ENCODE measurements at regions not wholly inside any gene's neighbourhood (a gene's known extent, or its start where the extent isn't known, plus 50 kb on each side); places are given as distances from the start of the nearest gene placed in this dataset.

- Mint-ChIP-seq H3K4me3 (ENCODE audit: unreplicated experiment) (no peak overlapping the region), H3K36me3 (ENCODE audit: low read depth, unreplicated experiment) (no peaks in the 10 kb centered on the region), H3K27ac (ENCODE audit: unreplicated experiment) (no peak overlapping the region), H3K9me3 (ENCODE audit: unreplicated experiment) (no peaks in the 10 kb centered on the region), H3K27me3 (ENCODE audit: low read depth, unreplicated experiment) (no peaks in the 10 kb centered on the region), H3K4me1 (ENCODE audit: low read depth, unreplicated experiment) (no peaks in the 10 kb centered on the region)
- FAIRE-seq (no peak), DNase-seq (ENCODE audit: low read depth) (no peak)
- Histone ChIP-seq H3K27me3 (ENCODE audit: insufficient read depth, low read length) (no peaks in the 10 kb centered on the region), H3K36me3 (ENCODE audit: insufficient read depth, low read length) (no peaks in the 10 kb centered on the region), H4K20me1 (ENCODE audit: insufficient read depth, low read length) (no peaks in the 10 kb centered on the region), H3K27ac (ENCODE audit: low read depth, low read length) (no peak overlapping the region), H2AFZ (ENCODE audit: low read depth, low read length) (no peak overlapping the region), H3K4me1 (ENCODE audit: insufficient read depth, low read length) (no peaks in the 10 kb centered on the region), H3K9ac (ENCODE audit: low read length) (no peak overlapping the region), H3K4me3 (ENCODE audit: insufficient read depth, low read depth, low read length) (no peak overlapping the region), H3K9me3 (ENCODE audit: insufficient read depth, low read depth, low read length) (no peaks in the 10 kb centered on the region), H3K79me2 (ENCODE audit: insufficient read depth, low read length) (no peaks in the 10 kb centered on the region), H3K4me2 (ENCODE audit: low read length) (no peak overlapping the region)
- TF ChIP-seq EZH2 (IDR thresholded peaks at IDR 0.05; ENCODE audit: insufficient read depth, low read length) (no peak), CTCF (IDR thresholded peaks at IDR 0.05; ENCODE audit: insufficient read depth, low read depth, low read length) (no peak)
Measured at GRCh38 chr3:168973206-168973605, 690.3 kb downstream of the MECOM start.

- no peak overlapping the region for H3K4me3 Mint-ChIP-seq (ENCODE audit: unreplicated experiment)
- Histone ChIP-seq H3K36me3 (ENCODE audit: insufficient read depth, low read length) (no peaks in the 10 kb centered on the region), H3K4me2 (ENCODE audit: low read length) (no peak overlapping the region), H3K9me3 (ENCODE audit: insufficient read depth, low read depth, low read length) (no peaks in the 10 kb centered on the region), H3K27me3 (ENCODE audit: insufficient read depth, low read length) (no peaks in the 10 kb centered on the region), H2AFZ (ENCODE audit: low read depth, low read length) (no peak overlapping the region), H3K27ac (ENCODE audit: low read depth, low read length) (no peak overlapping the region), H3K4me3 (ENCODE audit: insufficient read depth, low read depth, low read length) (no peak overlapping the region), H3K4me1 (ENCODE audit: insufficient read depth, low read length) (no peaks in the 10 kb centered on the region), H3K79me2 (ENCODE audit: insufficient read depth, low read length) (no peaks in the 10 kb centered on the region), H3K9ac (ENCODE audit: low read length) (no peak overlapping the region), H4K20me1 (ENCODE audit: insufficient read depth, low read length) (no peaks in the 10 kb centered on the region)
- no peaks in the 10 kb centered on the region for H3K27me3 Mint-ChIP-seq (ENCODE audit: low read depth, unreplicated experiment)
- H3K9me3 Mint-ChIP-seq (ENCODE audit: unreplicated experiment) = no peaks in the 10 kb centered on the region
- no peak for FAIRE-seq
- TF ChIP-seq CTCF (IDR thresholded peaks at IDR 0.05; ENCODE audit: insufficient read depth, low read depth, low read length) = no peak
- TF ChIP-seq EZH2 (IDR thresholded peaks at IDR 0.05; ENCODE audit: insufficient read depth, low read length) = no peak
- no peak for DNase-seq (ENCODE audit: low read depth)
- no peaks in the 10 kb centered on the region for H3K4me1 Mint-ChIP-seq (ENCODE audit: low read depth, unreplicated experiment)
- no peak overlapping the region for H3K27ac Mint-ChIP-seq (ENCODE audit: unreplicated experiment)
- no peaks in the 10 kb centered on the region for H3K36me3 Mint-ChIP-seq (ENCODE audit: low read depth, unreplicated experiment)
Measured at GRCh38 chr3:168968609-168969008, 694.9 kb downstream of the MECOM start.

- no peak overlapping the region for H3K9ac ChIP-seq (ENCODE audit: low read length)
- no peak overlapping the region for H3K27ac ChIP-seq (ENCODE audit: low read depth, low read length)
- TF ChIP-seq CTCF (IDR thresholded peaks at IDR 0.05; ENCODE audit: insufficient read depth, low read depth, low read length) (no peak), EZH2 (IDR thresholded peaks at IDR 0.05; ENCODE audit: insufficient read depth, low read length) (no peak)
- H3K4me1 ChIP-seq (ENCODE audit: insufficient read depth, low read length) = no peaks in the 10 kb centered on the region
- Mint-ChIP-seq H3K27ac (ENCODE audit: unreplicated experiment) (no peak overlapping the region), H3K27me3 (ENCODE audit: low read depth, unreplicated experiment) (no peaks in the 10 kb centered on the region), H3K4me1 (ENCODE audit: low read depth, unreplicated experiment) (no peaks in the 10 kb centered on the region), H3K4me3 (ENCODE audit: unreplicated experiment) (no peak overlapping the region), H3K9me3 (ENCODE audit: unreplicated experiment) (peaks cover 1% of the 10 kb centered on the region), H3K36me3 (ENCODE audit: low read depth, unreplicated experiment) (no peaks in the 10 kb centered on the region)
- no peak for FAIRE-seq
- H3K4me2 ChIP-seq (ENCODE audit: low read length) = no peak overlapping the region
- no peaks in the 10 kb centered on the region for H3K79me2 ChIP-seq (ENCODE audit: insufficient read depth, low read length)
- no peak overlapping the region for H2AFZ ChIP-seq (ENCODE audit: low read depth, low read length)
- no peaks in the 10 kb centered on the region for H3K9me3 ChIP-seq (ENCODE audit: insufficient read depth, low read depth, low read length)
- no peak overlapping the region for H3K4me3 ChIP-seq (ENCODE audit: insufficient read depth, low read depth, low read length)
- no peak for DNase-seq (ENCODE audit: low read depth)
- no peaks in the 10 kb centered on the region for H4K20me1 ChIP-seq (ENCODE audit: insufficient read depth, low read length)
- H3K36me3 ChIP-seq (ENCODE audit: insufficient read depth, low read length) = no peaks in the 10 kb centered on the region
- no peaks in the 10 kb centered on the region for H3K27me3 ChIP-seq (ENCODE audit: insufficient read depth, low read length)
Measured at GRCh38 chr3:168964736-168965135, 698.8 kb downstream of the MECOM start.
